Activated T-cell treated with anti-CD3 and anti-CD28 coated beads, Interleukin-2, amount 50 U/mL, for 48 hours (primary cell): ENCODE measurements at regions not wholly inside any gene's neighbourhood (a gene's known extent, or its start where the extent isn't known, plus 50 kb on each side); places are given as distances from the start of the nearest gene placed in this dataset.

Source experiments
- DNase-seq, 2 experiments: peaks; one replicate each; pipeline ENCODE4 v3.0.0-alpha.2; 2020

DNA sequence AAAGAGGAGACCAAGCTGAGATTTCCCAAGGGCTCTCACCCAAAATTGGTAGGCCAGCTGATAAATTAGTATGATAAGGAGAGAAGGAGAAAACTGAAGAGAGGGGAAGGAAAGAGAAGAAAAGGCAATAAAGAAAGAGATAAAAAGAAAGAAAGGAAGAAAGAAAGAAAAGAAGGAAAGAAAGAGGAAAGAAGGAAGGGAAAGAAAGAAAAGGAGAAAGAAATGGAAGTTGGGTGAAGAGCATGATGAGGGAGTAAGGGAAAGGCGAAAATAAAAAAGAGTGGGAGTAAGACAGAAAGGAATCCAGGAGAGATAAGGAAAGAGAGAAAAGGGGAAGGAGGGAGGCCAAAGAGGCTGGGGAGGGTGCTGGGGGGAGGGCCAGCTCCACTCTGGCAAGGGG is 95.4 kb downstream of the MRM1 start:
- DNase-seq = no peak

GRCh38 chr17:36697903-36698530 is 96.6 kb downstream of the MRM1 start:
- DNase-seq = no peak

DNA sequence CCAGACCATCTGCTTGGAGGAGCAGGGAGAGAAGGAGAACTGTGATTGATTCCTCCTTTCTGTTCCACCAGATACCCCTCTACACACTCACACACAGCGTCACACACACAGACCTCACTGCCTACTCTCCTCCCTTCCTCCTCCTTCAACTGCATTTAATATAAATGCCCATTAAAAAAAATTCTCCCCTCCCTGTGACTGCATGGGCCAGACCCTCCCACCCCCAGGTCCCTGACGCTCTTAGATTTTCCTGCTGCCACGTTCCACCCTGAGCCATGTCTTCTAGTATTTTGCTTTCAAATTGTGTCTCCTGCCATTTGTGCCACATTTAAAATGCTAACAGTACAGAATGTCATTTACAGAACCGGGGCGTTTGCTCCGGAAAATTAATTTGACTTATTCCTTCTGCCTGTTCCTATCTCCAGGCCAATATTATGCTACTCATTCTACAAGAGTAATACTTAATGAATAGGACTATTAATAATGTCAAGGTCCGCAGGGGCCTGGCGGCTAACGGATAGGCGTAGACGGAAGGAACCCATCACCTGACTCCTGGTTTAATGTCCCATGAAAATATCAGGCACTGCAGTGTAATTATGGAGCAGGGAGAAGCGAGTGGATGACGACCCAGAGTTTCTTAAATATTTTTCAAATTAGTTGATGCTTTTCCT is 100.2 kb downstream of the MRM1 start:
- no peak for DNase-seq

DNA sequence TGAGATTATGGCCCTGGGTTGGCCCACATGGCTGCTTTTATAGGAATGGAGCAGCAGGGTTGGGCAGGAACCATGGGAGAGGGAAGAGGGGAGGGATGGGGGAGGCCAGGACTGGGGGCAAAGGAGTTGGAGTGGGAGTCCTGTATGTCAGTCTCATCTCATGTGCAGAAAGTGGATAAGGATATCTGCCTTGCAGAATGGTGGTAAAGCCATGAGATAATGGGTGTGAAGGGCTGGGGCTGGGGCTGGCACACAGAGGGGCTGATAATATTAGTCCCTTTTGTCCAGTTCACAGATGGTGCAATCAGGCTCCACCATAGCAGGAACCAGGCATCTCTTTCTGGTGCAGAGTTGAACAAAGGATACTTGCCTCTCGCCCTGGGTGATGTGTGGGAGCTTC is 101.3 kb downstream of the MRM1 start:
- DNase-seq = no peak

- DNase-seq = peak; percentile 65 to 71
Measured at GRCh38 chr17:36703860-36704266, 102.5 kb downstream of the MRM1 start.

DNA sequence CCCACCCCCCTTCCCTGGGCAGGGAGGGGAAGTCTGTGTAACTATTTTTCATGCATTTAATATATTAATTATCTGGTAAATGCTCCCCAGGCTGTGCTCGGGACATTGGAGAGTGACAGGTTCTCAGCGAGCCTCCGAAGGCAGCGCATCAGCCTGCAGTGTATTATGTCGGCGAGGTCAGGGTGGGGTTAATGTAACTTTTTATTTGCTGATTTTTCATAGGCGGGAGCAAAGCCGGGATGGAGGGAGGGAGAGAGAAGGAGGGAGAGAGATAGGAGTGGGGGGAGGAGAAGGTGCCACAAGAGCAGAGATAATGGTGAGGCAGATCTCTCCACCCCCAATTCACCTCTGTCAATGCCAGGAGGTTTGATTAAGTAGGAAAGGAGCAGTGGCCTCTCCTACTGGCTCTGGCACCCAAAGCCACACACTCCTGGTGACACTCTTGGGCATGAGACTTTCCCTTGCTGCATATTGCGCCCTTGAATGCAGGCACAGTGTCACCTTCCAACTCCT is 104.0 kb downstream of the MRM1 start:
- DNase-seq = no peak

- DNase-seq = peak; percentile 64 to 71
Measured at GRCh38 chr17:36705874-36706731, 104.7 kb downstream of the MRM1 start.

- DNase-seq = no peak
Measured at GRCh38 chr17:36707904-36708303, 106.5 kb downstream of the MRM1 start.

GRCh38 chr17:36714789-36715188 is 113.4 kb downstream of the MRM1 start:
- no peak for DNase-seq

GRCh38 chr17:36715951-36716350 is 114.6 kb downstream of the MRM1 start:
- no peak for DNase-seq

GRCh38 chr17:36717088-36717487 is 115.7 kb downstream of the MRM1 start:
- no peak for DNase-seq

GRCh38 chr17:36720131-36720530 is 118.7 kb downstream of the MRM1 start:
- DNase-seq = no peak

- no peak for DNase-seq
Measured at GRCh38 chr17:36721560-36722120, 120.3 kb downstream of the MRM1 start.

- peak; percentile 86 to 90 for DNase-seq
Measured at GRCh38 chr17:36722121-36722902, 120.9 kb downstream of the MRM1 start.

DNA sequence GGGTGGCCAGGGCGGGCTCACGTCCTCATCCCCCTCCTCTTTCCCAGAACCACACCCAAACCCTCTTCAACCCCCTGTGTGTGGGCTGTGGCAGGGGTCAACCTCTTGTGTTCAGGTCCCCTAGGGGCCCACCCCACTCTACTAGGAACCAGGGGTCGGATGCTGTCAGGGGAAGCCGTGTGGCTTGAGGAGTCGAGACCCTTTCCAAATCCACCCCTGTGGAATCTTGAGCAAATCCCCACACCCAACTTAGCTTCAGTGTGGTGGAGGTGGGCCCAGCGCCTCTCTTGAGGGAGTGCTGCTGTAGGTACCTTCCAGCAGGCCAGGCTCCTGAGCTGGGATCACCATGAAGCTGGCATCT is 121.5 kb downstream of the MRM1 start:
- peak in 1 of 2 experiments; percentile 35 for DNase-seq

- DNase-seq = no peak
Measured at GRCh38 chr17:36723459-36724025, 122.2 kb downstream of the MRM1 start.

DNA sequence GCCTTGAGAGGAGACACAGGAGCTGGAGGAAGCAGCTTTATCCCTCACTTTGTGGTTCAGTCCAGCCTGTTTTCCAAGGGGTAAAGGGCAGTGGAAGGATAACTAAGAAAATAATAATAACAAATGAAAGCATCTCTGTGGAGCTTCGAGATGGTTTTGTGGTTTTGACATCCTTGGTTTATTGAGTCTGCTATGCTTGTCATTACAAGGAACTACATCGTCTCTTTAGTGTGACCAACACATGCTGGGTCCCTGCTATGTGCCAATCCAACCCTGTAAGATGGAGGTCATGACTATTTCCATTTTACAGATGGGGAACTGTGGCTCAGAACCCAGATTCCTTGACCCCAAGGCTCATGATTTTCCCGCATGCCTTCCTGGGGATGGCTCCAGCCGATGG is 124.8 kb downstream of the MRM1 start:
- no peak for DNase-seq

DNA sequence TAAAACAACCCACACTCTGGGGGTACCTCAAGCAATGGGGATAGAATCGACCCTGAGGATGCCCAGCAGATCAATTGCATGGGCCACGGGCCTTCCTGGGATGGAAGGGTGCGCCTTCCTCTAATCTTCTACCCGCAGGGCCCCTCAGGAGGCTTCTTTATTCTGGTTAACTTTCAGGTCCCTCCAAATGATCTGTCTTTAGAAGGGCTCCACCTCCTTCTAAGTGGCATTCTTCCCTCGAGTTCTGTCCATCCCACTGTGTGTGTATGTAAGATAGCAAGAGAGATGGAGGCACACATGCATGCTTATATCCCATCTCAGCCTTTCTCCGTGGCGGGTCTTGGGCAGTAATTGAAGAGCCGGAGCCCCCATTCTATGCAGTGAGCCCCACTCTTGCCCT is 125.7 kb downstream of the MRM1 start:
- no peak for DNase-seq

- DNase-seq = no peak
Measured at GRCh38 chr17:36727577-36727976, 126.2 kb downstream of the MRM1 start.

GRCh38 chr17:36728030-36728991 is 126.9 kb downstream of the MRM1 start:
- peak; percentile 35 to 44 for DNase-seq
